ENCODE measurements at regions not wholly inside any gene's neighbourhood (a gene's known extent, or its start where the extent isn't known, plus 50 kb on each side); places are given as distances from the start of the nearest gene placed in this dataset.

GRCh38 chr2:129619471-129619870 is 360.0 kb upstream of the RAB6C start:
- Histone ChIP-seq H3K27me3 (ENCODE audit: control insufficient read depth, insufficient read depth, low read length) (no peaks in the 10 kb centered on the region), H3K27ac (ENCODE audit: low read depth, low read length) (no peak overlapping the region), H3K9me3 (ENCODE audit: control insufficient read depth, insufficient read depth, low read length) (no peaks in the 10 kb centered on the region), H3K36me3 (ENCODE audit: control insufficient read depth, insufficient read depth, low read length) (no peaks in the 10 kb centered on the region), H3K9ac (ENCODE audit: low read depth, low read length) (no peak overlapping the region), H3K4me3 (ENCODE audit: low read depth, low read length) (no peak overlapping the region), H3K4me1 (ENCODE audit: control insufficient read depth, insufficient read depth, low read length) (peaks cover 22% of the 10 kb centered on the region)

- Histone ChIP-seq H3K27me3 (ENCODE audit: control insufficient read depth, insufficient read depth, low read length) (no peaks in the 10 kb centered on the region), H3K27ac (ENCODE audit: low read depth, low read length) (no peak overlapping the region), H3K9me3 (ENCODE audit: control insufficient read depth, insufficient read depth, low read length) (no peaks in the 10 kb centered on the region), H3K4me1 (ENCODE audit: control insufficient read depth, insufficient read depth, low read length) (peaks cover 20% of the 10 kb centered on the region), H3K9ac (ENCODE audit: low read depth, low read length) (no peak overlapping the region), H3K4me3 (ENCODE audit: low read depth, low read length) (no peak overlapping the region), H3K36me3 (ENCODE audit: control insufficient read depth, insufficient read depth, low read length) (no peaks in the 10 kb centered on the region)
Observed at GRCh38 chr2:129620411-129620810, 359.1 kb upstream of the RAB6C start.

GRCh38 chr2:129623783-129624182 is 355.7 kb upstream of the RAB6C start:
- no peaks in the 10 kb centered on the region for H3K27me3 ChIP-seq (ENCODE audit: control insufficient read depth, insufficient read depth, low read length)
- H3K27ac ChIP-seq (ENCODE audit: low read depth, low read length), result no peak overlapping the region
- no peaks in the 10 kb centered on the region for H3K36me3 ChIP-seq (ENCODE audit: control insufficient read depth, insufficient read depth, low read length)
- H3K9me3 ChIP-seq (ENCODE audit: control insufficient read depth, insufficient read depth, low read length), result no peaks in the 10 kb centered on the region
- H3K4me3 ChIP-seq (ENCODE audit: low read depth, low read length), result no peak overlapping the region
- peaks cover 18% of the 10 kb centered on the region for H3K4me1 ChIP-seq (ENCODE audit: control insufficient read depth, insufficient read depth, low read length)
- no peak overlapping the region for H3K9ac ChIP-seq (ENCODE audit: low read depth, low read length)

GRCh38 chr2:129627437-129627836 is 352.0 kb upstream of the RAB6C start:
- Histone ChIP-seq H3K27me3 (ENCODE audit: control insufficient read depth, insufficient read depth, low read length) (no peaks in the 10 kb centered on the region), H3K4me3 (ENCODE audit: low read depth, low read length) (no peak overlapping the region)

GRCh38 chr2:129636692-129637091 is 342.8 kb upstream of the RAB6C start:
- no peaks in the 10 kb centered on the region for H3K4me1 ChIP-seq (ENCODE audit: control insufficient read depth, insufficient read depth, low read length)
- no peak overlapping the region for H3K9ac ChIP-seq (ENCODE audit: low read depth, low read length)
- no peaks in the 10 kb centered on the region for H3K36me3 ChIP-seq (ENCODE audit: control insufficient read depth, insufficient read depth, low read length)
- H3K4me3 ChIP-seq (ENCODE audit: low read depth, low read length), result no peak overlapping the region
- H3K9me3 ChIP-seq (ENCODE audit: control insufficient read depth, insufficient read depth, low read length), result no peaks in the 10 kb centered on the region
- no peaks in the 10 kb centered on the region for H3K27me3 ChIP-seq (ENCODE audit: control insufficient read depth, insufficient read depth, low read length)
- no peak overlapping the region for H3K27ac ChIP-seq (ENCODE audit: low read depth, low read length)

More at GRCh38 chr2:129627437-129627836, 352.0 kb upstream of the RAB6C start:
- Histone ChIP-seq H3K27ac (ENCODE audit: low read depth, low read length) (no peak overlapping the region), H3K9me3 (ENCODE audit: control insufficient read depth, insufficient read depth, low read length) (no peaks in the 10 kb centered on the region), H3K4me1 (ENCODE audit: control insufficient read depth, insufficient read depth, low read length) (no peaks in the 10 kb centered on the region), H3K9ac (ENCODE audit: low read depth, low read length) (no peak overlapping the region), H3K36me3 (ENCODE audit: control insufficient read depth, insufficient read depth, low read length) (no peaks in the 10 kb centered on the region)

GRCh38 chr2:129641371-129641770 is 338.1 kb upstream of the RAB6C start:
- no peaks in the 10 kb centered on the region for H3K4me1 ChIP-seq (ENCODE audit: control insufficient read depth, insufficient read depth, low read length)
- H3K4me3 ChIP-seq (ENCODE audit: low read depth, low read length), result no peak overlapping the region
- no peak overlapping the region for H3K9ac ChIP-seq (ENCODE audit: low read depth, low read length)
- no peaks in the 10 kb centered on the region for H3K27me3 ChIP-seq (ENCODE audit: control insufficient read depth, insufficient read depth, low read length)
- H3K36me3 ChIP-seq (ENCODE audit: control insufficient read depth, insufficient read depth, low read length), result no peaks in the 10 kb centered on the region
- no peak overlapping the region for H3K27ac ChIP-seq (ENCODE audit: low read depth, low read length)
- no peaks in the 10 kb centered on the region for H3K9me3 ChIP-seq (ENCODE audit: control insufficient read depth, insufficient read depth, low read length)

- Histone ChIP-seq H3K4me1 (ENCODE audit: control insufficient read depth, insufficient read depth, low read length) (no peaks in the 10 kb centered on the region), H3K9me3 (ENCODE audit: control insufficient read depth, insufficient read depth, low read length) (no peaks in the 10 kb centered on the region), H3K27me3 (ENCODE audit: control insufficient read depth, insufficient read depth, low read length) (no peaks in the 10 kb centered on the region), H3K4me3 (ENCODE audit: low read depth, low read length) (no peak overlapping the region), H3K27ac (ENCODE audit: low read depth, low read length) (no peak overlapping the region), H3K36me3 (ENCODE audit: control insufficient read depth, insufficient read depth, low read length) (no peaks in the 10 kb centered on the region), H3K9ac (ENCODE audit: low read depth, low read length) (no peak overlapping the region)
Observed at GRCh38 chr2:129642526-129643043, 336.9 kb upstream of the RAB6C start.

- Histone ChIP-seq H3K27ac (ENCODE audit: low read depth, low read length) (no peak overlapping the region), H3K36me3 (ENCODE audit: control insufficient read depth, insufficient read depth, low read length) (no peaks in the 10 kb centered on the region), H3K9me3 (ENCODE audit: control insufficient read depth, insufficient read depth, low read length) (no peaks in the 10 kb centered on the region), H3K4me3 (ENCODE audit: low read depth, low read length) (no peak overlapping the region), H3K27me3 (ENCODE audit: control insufficient read depth, insufficient read depth, low read length) (no peaks in the 10 kb centered on the region), H3K4me1 (ENCODE audit: control insufficient read depth, insufficient read depth, low read length) (no peaks in the 10 kb centered on the region), H3K9ac (ENCODE audit: low read depth, low read length) (no peak overlapping the region)
Observed at GRCh38 chr2:129645335-129645734, 334.1 kb upstream of the RAB6C start.

GRCh38 chr2:129646107-129646506 is 333.4 kb upstream of the RAB6C start:
- no peaks in the 10 kb centered on the region for H3K27me3 ChIP-seq (ENCODE audit: control insufficient read depth, insufficient read depth, low read length)
- no peak overlapping the region for H3K27ac ChIP-seq (ENCODE audit: low read depth, low read length)
- H3K9ac ChIP-seq (ENCODE audit: low read depth, low read length), result no peak overlapping the region
- H3K4me3 ChIP-seq (ENCODE audit: low read depth, low read length), result no peak overlapping the region
- H3K36me3 ChIP-seq (ENCODE audit: control insufficient read depth, insufficient read depth, low read length), result no peaks in the 10 kb centered on the region
- H3K4me1 ChIP-seq (ENCODE audit: control insufficient read depth, insufficient read depth, low read length), result no peaks in the 10 kb centered on the region
- no peaks in the 10 kb centered on the region for H3K9me3 ChIP-seq (ENCODE audit: control insufficient read depth, insufficient read depth, low read length)

- Histone ChIP-seq H3K4me3 (ENCODE audit: low read depth, low read length) (no peak overlapping the region), H3K9me3 (ENCODE audit: control insufficient read depth, insufficient read depth, low read length) (no peaks in the 10 kb centered on the region), H3K36me3 (ENCODE audit: control insufficient read depth, insufficient read depth, low read length) (no peaks in the 10 kb centered on the region), H3K27ac (ENCODE audit: low read depth, low read length) (no peak overlapping the region), H3K4me1 (ENCODE audit: control insufficient read depth, insufficient read depth, low read length) (no peaks in the 10 kb centered on the region), H3K27me3 (ENCODE audit: control insufficient read depth, insufficient read depth, low read length) (no peaks in the 10 kb centered on the region), H3K9ac (ENCODE audit: low read depth, low read length) (no peak overlapping the region)
Observed at GRCh38 chr2:129653246-129653645, 326.2 kb upstream of the RAB6C start.

- no peaks in the 10 kb centered on the region for H3K9me3 ChIP-seq (ENCODE audit: control insufficient read depth, insufficient read depth, low read length)
- no peak overlapping the region for H3K9ac ChIP-seq (ENCODE audit: low read depth, low read length)
- H3K4me1 ChIP-seq (ENCODE audit: control insufficient read depth, insufficient read depth, low read length), result no peaks in the 10 kb centered on the region
- no peak overlapping the region for H3K27ac ChIP-seq (ENCODE audit: low read depth, low read length)
- H3K36me3 ChIP-seq (ENCODE audit: control insufficient read depth, insufficient read depth, low read length), result no peaks in the 10 kb centered on the region
- H3K27me3 ChIP-seq (ENCODE audit: control insufficient read depth, insufficient read depth, low read length), result no peaks in the 10 kb centered on the region
- no peak overlapping the region for H3K4me3 ChIP-seq (ENCODE audit: low read depth, low read length)
Observed at GRCh38 chr2:129654331-129654730, 325.1 kb upstream of the RAB6C start.
